Erythroblast (primary cell): ENCODE measurements at regions not wholly inside any gene's neighbourhood (a gene's known extent, or its start where the extent isn't known, plus 50 kb on each side); places are given as distances from the start of the nearest gene placed in this dataset.

Experiments used
- GATA1 ChIP-seq: IDR thresholded peaks from 2 replicates; pipeline ENCODE4 v1.6.1; 2011; ENCODE audit warnings: low read depth, mild to moderate bottlenecking, control low read depth, low read length, moderate library complexity
- POLR2A ChIP-seq: IDR thresholded peaks from 2 replicates; pipeline ENCODE4 v1.6.1; 2011; ENCODE audit warnings: mild to moderate bottlenecking, low read length

GRCh38 chr1:94757931-94758330, 62.2 kb upstream of the SLC44A3 start:
- TF ChIP-seq POLR2A (no peak), GATA1 (no peak)
